T-cell (primary cell): ENCODE measurements at regions not wholly inside any gene's neighbourhood (a gene's known extent, or its start where the extent isn't known, plus 50 kb on each side); places are given as distances from the start of the nearest gene placed in this dataset.
"Not testable (repeated sequence)": the region's sequence is repeated elsewhere in the genome, so short reads cannot be mapped to it uniquely, and the experiment has no call there.

ENCODE experiments used
- ATAC-seq, 4 experiments: fragments of 200-7000 bp in 3 of 4; fragments of 150-1000 bp in 1 of 4; cut with Tn5 transposase; replicated peaks in 1 of 4; 1 replicate in 3 of 4; 2 replicates in 1 of 4; pipeline ENCODE4 v1.10.0; 2021; ENCODE audit warnings: moderate library complexity in 3 of 4, mild to moderate bottlenecking in 2 of 4, moderate number of reproducible peaks in 1 of 4
- CTCF ChIA-PET, 2 donors: fragments of 300-600 bp; sonication (Branson Sonifier 250); formaldehyde crosslinking; loops; one replicate each; lab custom pipeline; 2022; ENCODE audit warnings: antibody characterized with exemption in 2 of 2; lab: Charles Lee
- POLR2A ChIA-PET, 2 donors: fragments of 300-600 bp; sonication (Branson Sonifier 250); formaldehyde crosslinking; loops; one replicate each; lab custom pipeline; 2022; ENCODE audit warnings: antibody characterized with exemption in 2 of 2; lab: Charles Lee
- DNase-seq, 35 experiments: peaks; one replicate each; pipeline versions ENCODE4 v3.0.0 to v3.0.0-alpha.2; 2013 to 2023
- H3K27ac ChIP-seq: one replicate; pipeline ENCODE4 v1.5.1; 2013; ENCODE audit warnings: low read length
- H3K27me3 ChIP-seq, 2 experiments: replicated peaks in 1 of 2; 1 replicate in 1 of 2; 2 replicates in 1 of 2; pipeline versions ENCODE4 v1.6.1 to v1.7.0; 2013; ENCODE audit warnings: low read length in 1 of 2, mixed read lengths in 1 of 2; ENCODE audit not compliant: control insufficient read depth in 2 of 2, insufficient read depth in 2 of 2; ENCODE audit errors: extremely low read depth in 1 of 2
- H3K36me3 ChIP-seq, 2 donors: 1 replicate in 1 of 2; 2 replicates in 1 of 2; pipeline versions ENCODE4 v1.6.1 to v1.7.0; 2013; ENCODE audit warnings: low read length in 1 of 2; ENCODE audit not compliant: control insufficient read depth in 2 of 2, insufficient read depth in 1 of 2; ENCODE audit errors: extremely low read depth in 1 of 2
- H3K4me1 ChIP-seq, 2 experiments: 1 replicate in 1 of 2; 2 replicates in 1 of 2; pipeline versions ENCODE4 v1.6.1 to v1.7.0; 2013; ENCODE audit warnings: low read length in 2 of 2, mixed read lengths in 1 of 2; ENCODE audit not compliant: insufficient read depth in 2 of 2, control insufficient read depth in 1 of 2; ENCODE audit errors: extremely low read depth in 1 of 2
- H3K4me3 ChIP-seq, 2 donors: 1 replicate in 1 of 2; 2 replicates in 1 of 2; pipeline versions ENCODE4 v1.5.1 to v1.7.0; 2013; ENCODE audit warnings: mild to moderate bottlenecking in 2 of 2, low read length in 1 of 2, moderate library complexity in 1 of 2; ENCODE audit not compliant: control insufficient read depth in 1 of 2; ENCODE audit errors: extremely low read depth in 1 of 2
- H3K9me3 ChIP-seq: 2 replicates; pipeline ENCODE4 v1.7.0; 2013
- H3K27ac Mint-ChIP-seq, 2 donors: one replicate each; pipeline ENCODE4 v1.8.0; 2020 to 2021; ENCODE audit warnings: mild to moderate bottlenecking in 2 of 2, mixed read lengths in 2 of 2
- H3K27me3 Mint-ChIP-seq, 2 donors: one replicate each; pipeline ENCODE4 v1.8.0; 2021 to 2022; ENCODE audit warnings: mixed read lengths in 2 of 2
- H3K36me3 Mint-ChIP-seq: one replicate; pipeline ENCODE4 v1.8.0; 2021; ENCODE audit warnings: mixed read lengths
- H3K4me1 Mint-ChIP-seq, 3 donors: one replicate each; pipeline ENCODE4 v1.8.0; 2020 to 2022; ENCODE audit warnings: mixed read lengths in 3 of 3, mild to moderate bottlenecking in 1 of 3
- H3K4me3 Mint-ChIP-seq, 3 donors: one replicate each; pipeline ENCODE4 v1.8.0; 2020 to 2022; ENCODE audit warnings: mild to moderate bottlenecking in 3 of 3, mixed read lengths in 3 of 3, moderate library complexity in 3 of 3
- H3K9me3 Mint-ChIP-seq, 3 donors: one replicate each; pipeline ENCODE4 v1.8.0; 2020 to 2022; ENCODE audit warnings: mixed read lengths in 3 of 3
- WGBS: methylation state at CpG from one replicate; pipeline ENCODE4 v1.1.5; 2013; ENCODE audit warnings: missing lambda C conversion rate; ENCODE audit not compliant: insufficient coverage; 5-methylcytosine and 5-hydroxymethylcytosine counted together

DNA sequence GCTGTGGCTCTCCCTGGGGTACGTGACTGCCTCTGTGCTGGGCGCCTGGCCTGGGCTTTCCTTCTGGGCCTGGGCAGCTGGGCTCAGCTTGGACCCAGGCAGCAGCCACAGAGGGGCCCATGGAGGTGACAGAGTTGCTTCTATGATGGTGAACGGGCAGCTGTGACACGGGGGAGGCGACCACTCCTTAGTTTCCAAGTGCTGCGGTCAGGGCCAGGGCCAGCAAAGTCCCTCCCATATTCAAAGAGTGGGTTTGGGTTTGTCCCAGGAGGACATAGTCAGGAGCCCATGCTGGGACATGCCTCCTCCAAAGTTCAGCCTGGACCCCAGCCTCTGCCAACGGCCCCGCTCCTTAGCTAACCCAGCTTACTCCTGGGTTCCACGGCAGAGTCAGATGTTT lies 524.7 kb downstream of the GOLGA6L6 start:
- H3K36me3 ChIP-seq, H3K27ac ChIP-seq, H3K4me3 Mint-ChIP-seq, POLR2A ChIA-PET, DNase-seq, H3K4me1 ChIP-seq, H3K9me3 ChIP-seq, H3K27me3 Mint-ChIP-seq, H3K36me3 Mint-ChIP-seq, H3K4me3 ChIP-seq, H3K9me3 Mint-ChIP-seq, H3K4me1 Mint-ChIP-seq, H3K27ac Mint-ChIP-seq, CTCF ChIA-PET, H3K27me3 ChIP-seq, ATAC-seq: not testable (repeated sequence)
- WGBS = no CpG with 5 or more reads among the region's 9 CpGs

DNA sequence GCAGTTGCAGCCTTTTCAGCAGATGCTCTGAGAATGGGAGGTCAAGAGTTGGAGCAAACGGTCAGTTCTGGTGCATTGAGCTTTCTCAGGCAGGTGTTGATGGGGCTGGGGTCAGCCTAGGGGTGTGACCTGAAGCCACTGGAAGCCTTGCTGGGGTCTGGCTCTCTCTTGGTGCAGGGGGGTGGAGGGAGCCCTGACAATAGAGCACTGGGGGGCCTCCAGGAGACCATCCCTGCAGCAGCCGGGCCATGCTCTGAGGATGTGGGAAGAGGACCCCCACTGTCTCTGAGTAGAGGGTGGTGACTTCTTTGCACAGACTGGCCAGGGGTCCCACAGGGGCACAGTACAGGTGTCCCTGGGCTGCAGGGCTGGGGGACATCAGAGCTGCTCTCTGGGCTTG lies 528.8 kb downstream of the GOLGA6L6 start:
- POLR2A ChIA-PET, H3K36me3 ChIP-seq, H3K36me3 Mint-ChIP-seq, DNase-seq, H3K27ac ChIP-seq, H3K4me3 ChIP-seq, ATAC-seq, H3K4me1 Mint-ChIP-seq, H3K4me3 Mint-ChIP-seq, H3K4me1 ChIP-seq, H3K9me3 Mint-ChIP-seq, H3K27ac Mint-ChIP-seq, H3K27me3 ChIP-seq, H3K9me3 ChIP-seq, H3K27me3 Mint-ChIP-seq, CTCF ChIA-PET: not testable (repeated sequence)
- WGBS = no CpG with 5 or more reads among the region's 2 CpGs

DNA sequence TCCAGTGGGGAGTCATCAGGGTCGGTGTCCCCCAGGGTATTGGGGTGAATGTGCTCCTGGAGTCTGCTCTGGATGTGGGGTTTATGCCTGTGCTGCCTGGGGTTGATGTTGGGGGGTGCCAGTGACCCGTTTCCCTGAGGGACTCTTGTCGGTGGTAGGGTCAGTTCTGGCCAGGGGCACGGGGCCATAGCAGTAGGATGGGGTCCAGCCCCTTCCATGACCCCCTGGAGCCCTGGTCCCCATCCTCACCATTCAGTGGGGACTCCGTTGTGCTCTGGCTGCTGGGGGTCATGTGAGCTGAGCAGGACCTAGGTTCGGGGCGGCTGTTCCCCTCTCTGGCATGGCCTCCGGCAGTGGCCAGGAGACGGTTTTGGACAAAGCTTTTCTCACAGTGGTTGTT lies 530.8 kb downstream of the GOLGA6L6 start:
- DNase-seq, H3K4me1 Mint-ChIP-seq, H3K36me3 ChIP-seq, H3K9me3 ChIP-seq, H3K9me3 Mint-ChIP-seq, H3K27me3 Mint-ChIP-seq, H3K27ac Mint-ChIP-seq, H3K27ac ChIP-seq, H3K4me1 ChIP-seq, H3K27me3 ChIP-seq, POLR2A ChIA-PET, H3K36me3 Mint-ChIP-seq, H3K4me3 Mint-ChIP-seq, H3K4me3 ChIP-seq, CTCF ChIA-PET, ATAC-seq: not testable (repeated sequence)
- 81% methylated on average over 3 of the region's 9 CpGs for WGBS

DNA sequence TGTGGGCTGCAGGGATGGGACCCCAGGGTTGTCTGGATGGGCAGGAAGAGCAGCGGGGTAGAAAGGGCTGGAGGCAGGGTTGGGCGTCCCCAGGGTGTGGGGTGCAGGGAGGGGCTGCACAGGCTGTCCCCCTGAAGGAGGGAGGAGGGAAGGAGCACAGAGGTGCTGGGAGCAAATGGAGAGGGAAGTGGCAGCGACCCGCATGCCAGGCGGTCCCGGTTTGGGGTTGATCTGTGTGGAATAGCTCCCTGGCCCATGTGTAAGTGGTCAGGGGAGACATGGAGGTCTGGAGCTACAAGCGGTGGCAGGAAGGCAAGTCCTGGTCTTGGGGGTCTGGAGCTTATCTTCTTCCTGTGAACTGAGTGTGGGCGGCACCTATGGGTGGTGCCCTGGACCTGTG lies 532.0 kb downstream of the GOLGA6L6 start:
- POLR2A ChIA-PET, H3K27me3 ChIP-seq, H3K27ac Mint-ChIP-seq, H3K4me3 ChIP-seq, H3K36me3 ChIP-seq, H3K27me3 Mint-ChIP-seq, H3K4me3 Mint-ChIP-seq, H3K9me3 Mint-ChIP-seq, H3K36me3 Mint-ChIP-seq, CTCF ChIA-PET, DNase-seq, H3K27ac ChIP-seq, H3K4me1 Mint-ChIP-seq, H3K4me1 ChIP-seq, H3K9me3 ChIP-seq, ATAC-seq: not testable (repeated sequence)
- no CpG with 5 or more reads among the region's 8 CpGs for WGBS

DNA sequence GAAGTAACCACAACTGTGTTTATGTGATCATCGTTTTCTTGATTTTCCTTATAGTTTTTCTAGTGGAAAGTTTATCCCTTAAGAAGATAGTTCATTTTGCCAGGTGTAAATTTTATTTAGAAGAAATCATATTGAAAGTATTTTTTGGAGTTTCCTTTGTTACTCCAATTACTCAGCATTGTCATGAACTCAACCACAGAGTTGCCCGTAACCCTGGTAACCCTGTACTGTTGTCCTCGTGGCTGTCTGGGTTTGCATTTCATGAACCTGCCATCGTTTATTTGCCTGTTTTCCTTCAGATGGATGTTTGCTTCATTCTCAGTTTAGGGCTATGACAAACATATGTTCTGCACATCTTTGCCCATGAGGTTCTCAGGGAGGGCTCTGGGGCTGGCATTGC lies 534.3 kb downstream of the GOLGA6L6 start:
- H3K27ac Mint-ChIP-seq, H3K9me3 ChIP-seq, H3K36me3 ChIP-seq, DNase-seq, CTCF ChIA-PET, H3K4me1 Mint-ChIP-seq, H3K27ac ChIP-seq, H3K4me3 ChIP-seq, ATAC-seq, H3K36me3 Mint-ChIP-seq, POLR2A ChIA-PET, H3K4me3 Mint-ChIP-seq, H3K27me3 ChIP-seq, H3K27me3 Mint-ChIP-seq, H3K4me1 ChIP-seq, H3K9me3 Mint-ChIP-seq: not testable (repeated sequence)
- no CpG with 5 or more reads among the region's 4 CpGs for whole genome bisulfite sequencing

DNA sequence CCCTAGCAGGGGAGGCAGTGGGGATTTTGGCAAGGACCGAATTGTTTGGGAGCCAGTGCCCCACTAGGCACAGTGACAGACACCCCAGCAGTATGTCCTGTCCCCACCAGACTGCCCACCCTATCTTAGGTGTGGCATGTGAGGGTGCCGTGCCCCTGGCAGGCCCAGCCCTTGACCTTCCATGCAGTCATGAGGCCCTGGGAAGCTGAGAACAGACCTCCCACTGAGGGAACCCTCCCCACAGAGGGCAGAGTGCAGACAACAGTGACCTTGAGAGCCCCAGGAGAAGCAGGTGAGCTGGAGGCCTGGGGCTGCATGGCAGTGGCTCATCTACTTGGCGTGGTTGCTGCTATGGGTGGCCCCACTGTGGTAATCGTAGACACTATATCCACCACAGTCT lies 538.1 kb downstream of the GOLGA6L6 start:
- H3K27ac ChIP-seq, H3K4me3 Mint-ChIP-seq, H3K4me1 ChIP-seq, ATAC-seq, POLR2A ChIA-PET, H3K27me3 Mint-ChIP-seq, H3K27me3 ChIP-seq, H3K4me1 Mint-ChIP-seq, CTCF ChIA-PET, H3K27ac Mint-ChIP-seq, H3K36me3 Mint-ChIP-seq, DNase-seq, H3K4me3 ChIP-seq, H3K9me3 Mint-ChIP-seq, H3K9me3 ChIP-seq, H3K36me3 ChIP-seq: not testable (repeated sequence)
- WGBS = no CpG with 5 or more reads among the region's 4 CpGs

DNA sequence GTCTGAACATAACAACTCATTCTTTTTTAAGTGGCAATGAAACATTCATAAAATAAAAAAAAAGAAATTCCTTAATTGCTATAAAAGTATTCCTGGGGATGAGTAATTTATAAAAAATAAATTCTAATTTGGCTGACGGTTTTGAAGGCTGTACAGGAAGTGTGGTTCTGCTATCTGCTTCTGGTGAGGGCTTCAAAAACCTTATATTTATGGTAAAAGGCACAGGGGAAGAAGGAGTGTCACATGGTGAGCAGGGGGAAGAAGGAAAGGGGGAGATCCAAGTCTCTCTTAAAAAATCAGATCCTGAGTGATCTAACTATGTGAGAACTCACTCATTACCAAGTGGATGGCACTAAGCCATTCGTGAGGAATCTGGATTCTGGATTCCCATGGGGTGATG lies 539.0 kb downstream of the GOLGA6L6 start:
- H3K36me3 Mint-ChIP-seq, H3K9me3 ChIP-seq, H3K27ac Mint-ChIP-seq, CTCF ChIA-PET, H3K9me3 Mint-ChIP-seq, POLR2A ChIA-PET, H3K4me3 ChIP-seq, H3K4me3 Mint-ChIP-seq, H3K27me3 ChIP-seq, H3K4me1 Mint-ChIP-seq, DNase-seq, H3K4me1 ChIP-seq, H3K36me3 ChIP-seq, H3K27ac ChIP-seq, H3K27me3 Mint-ChIP-seq: not testable (repeated sequence)
- WGBS = no CpG with 5 or more reads among the region's 2 CpGs
- peak in 1 of 4 experiments; percentile 43 for ATAC-seq
